ENCODE measurements at regions not wholly inside any gene's neighbourhood (a gene's known extent, or its start where the extent isn't known, plus 50 kb on each side); places are given as distances from the start of the nearest gene placed in this dataset.

DNA sequence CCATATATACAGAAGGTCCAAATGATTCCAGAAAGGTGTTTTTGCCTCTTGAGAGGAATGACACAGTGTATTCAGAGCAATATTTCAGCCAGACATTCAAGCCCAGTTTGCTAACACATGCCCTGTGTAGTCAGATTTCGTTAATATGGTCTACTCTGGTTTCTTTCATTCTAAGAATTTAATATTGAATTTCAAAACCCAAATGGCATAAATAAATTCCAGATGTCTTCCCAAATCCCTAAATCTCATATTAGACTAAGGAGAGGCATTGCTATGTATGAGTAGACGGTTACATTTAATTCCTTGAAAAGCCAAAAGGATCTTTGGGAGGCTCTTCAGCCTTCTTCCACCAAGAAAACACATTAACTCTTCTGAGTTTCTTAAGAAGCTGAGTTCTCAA, 66.3 kb upstream of the C1QTNF7 start:
- intact Hi-C loops (cut with DNase I) = no loop called here
- Histone ChIP-seq H3K36me3 (ENCODE audit: control insufficient read depth in 1 of 2, insufficient read depth in 2 of 2, low read length in 1 of 2) (peaks cover 0 to 4% of the 10 kb centered on the region in 2 donors), H3K27me3 (ENCODE audit: control insufficient read depth in 1 of 2, insufficient read depth in 2 of 2, low read length in 1 of 2) (no peaks in the 10 kb centered on the region), H3K4me3 (ENCODE audit: low read length in 2 of 2) (no peak overlapping the region), H3K4me1 (ENCODE audit: control insufficient read depth in 1 of 2, insufficient read depth in 2 of 2, low read length in 2 of 2) (peaks cover 1 to 6% of the 10 kb centered on the region in 2 donors), H3K9me3 (ENCODE audit: control insufficient read depth, low read length) (no peaks in the 10 kb centered on the region), H3K27ac (ENCODE audit: low read depth in 1 of 2, low read length in 2 of 2) (no peak overlapping the region)
- ATAC-seq (ENCODE audit: low FRiP score) = no peak
- 98 to 99% methylated on average over 2 of the region's 2 CpGs for WGBS, 2 donors
- no peak for DNase-seq

DNA sequence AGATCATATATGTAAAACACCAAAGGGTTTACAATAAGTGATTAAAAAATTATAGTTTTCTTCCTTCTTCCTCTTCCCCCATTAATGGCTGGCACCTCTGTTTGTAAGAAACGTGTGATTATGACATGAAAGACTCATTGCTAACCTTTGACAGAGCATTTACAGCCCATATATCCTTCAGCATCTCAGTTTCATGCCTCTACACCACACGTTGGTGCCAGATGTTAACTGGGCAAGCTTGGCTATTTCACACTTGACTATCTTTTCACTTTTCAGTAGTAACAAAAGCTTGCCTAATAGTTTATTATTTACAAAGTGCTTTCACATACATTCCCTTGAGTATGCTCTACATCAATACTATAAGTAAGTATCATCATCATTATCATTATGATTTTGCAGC, 65.3 kb upstream of the C1QTNF7 start:
- DNase-seq = no peak
- WGBS, 2 donors = 77 to 81% methylated on average over 2 of the region's 2 CpGs
- H3K4me1 ChIP-seq (ENCODE audit: control insufficient read depth in 1 of 2, insufficient read depth in 2 of 2, low read length in 2 of 2) = peaks cover 3 to 6% of the 10 kb centered on the region in 2 donors
- H3K36me3 ChIP-seq (ENCODE audit: control insufficient read depth in 1 of 2, insufficient read depth in 2 of 2, low read length in 1 of 2) = peaks cover 0 to 4% of the 10 kb centered on the region in 2 donors
- ATAC-seq (ENCODE audit: low FRiP score) = no peak
- intact Hi-C loops (cut with DNase I) = no loop called here
- no peak overlapping the region for H3K27ac ChIP-seq (ENCODE audit: low read depth in 1 of 2, low read length in 2 of 2)
- no peaks in the 10 kb centered on the region for H3K9me3 ChIP-seq (ENCODE audit: control insufficient read depth, low read length)
- no peak overlapping the region for H3K4me3 ChIP-seq (ENCODE audit: low read length in 2 of 2)
- no peaks in the 10 kb centered on the region for H3K27me3 ChIP-seq (ENCODE audit: control insufficient read depth in 1 of 2, insufficient read depth in 2 of 2, low read length in 1 of 2)

DNA sequence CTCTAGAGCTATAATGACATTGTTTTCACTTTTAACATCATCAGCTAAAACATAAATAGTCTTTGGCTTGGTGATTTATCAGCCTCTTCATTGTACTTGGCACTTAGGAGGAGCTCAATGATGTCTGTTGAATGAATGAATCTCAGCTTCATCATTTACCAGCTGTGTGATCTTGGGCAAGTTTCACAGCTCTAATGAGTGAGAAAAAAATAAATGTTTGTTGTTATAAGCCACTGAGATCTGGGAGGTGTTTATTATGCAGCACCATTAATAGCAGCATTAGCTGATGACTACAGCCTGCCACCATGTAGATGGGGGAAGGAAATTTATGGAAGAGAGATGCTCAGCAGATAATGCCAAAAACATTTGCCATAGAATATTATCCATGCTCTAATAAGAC, 63.6 kb upstream of the C1QTNF7 start:
- no peaks in the 10 kb centered on the region for H3K9me3 ChIP-seq (ENCODE audit: control insufficient read depth, low read length)
- no peak overlapping the region for H3K4me3 ChIP-seq (ENCODE audit: low read length in 2 of 2)
- ATAC-seq (ENCODE audit: low FRiP score) (no peak), DNase-seq (no peak)
- peaks cover 3 to 4% of the 10 kb centered on the region in 2 donors for H3K4me1 ChIP-seq (ENCODE audit: control insufficient read depth in 1 of 2, insufficient read depth in 2 of 2, low read length in 2 of 2)
- H3K27ac ChIP-seq (ENCODE audit: low read depth in 1 of 2, low read length in 2 of 2) = no peak overlapping the region
- peaks cover 0 to 4% of the 10 kb centered on the region in 2 donors for H3K36me3 ChIP-seq (ENCODE audit: control insufficient read depth in 1 of 2, insufficient read depth in 2 of 2, low read length in 1 of 2)
- intact Hi-C loops (cut with DNase I) = no loop called here
- no peaks in the 10 kb centered on the region for H3K27me3 ChIP-seq (ENCODE audit: control insufficient read depth in 1 of 2, insufficient read depth in 2 of 2, low read length in 1 of 2)

DNA sequence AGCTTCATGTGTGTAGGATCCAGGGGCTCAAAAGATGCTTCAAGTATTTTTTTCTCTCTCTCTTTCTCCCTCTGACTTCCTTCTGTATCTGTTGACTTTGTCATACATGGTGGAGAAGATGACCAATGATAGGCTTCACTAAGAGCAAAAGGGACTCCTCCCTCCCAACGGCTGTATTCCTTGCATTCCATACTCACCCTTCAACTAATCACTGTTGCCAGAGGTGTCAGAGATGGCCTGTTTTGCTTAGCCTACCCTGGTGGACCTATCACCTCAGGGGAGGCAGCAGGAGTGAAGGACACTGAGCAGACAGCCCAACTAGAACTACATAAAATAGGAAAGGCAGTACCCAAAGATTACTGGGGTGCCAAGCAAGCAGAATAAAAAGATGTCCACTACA, 62.2 kb upstream of the C1QTNF7 start:
- DNase-seq (no peak), ATAC-seq (ENCODE audit: low FRiP score) (no peak)
- Histone ChIP-seq H3K27ac (ENCODE audit: low read depth in 1 of 2, low read length in 2 of 2) (no peak overlapping the region), H3K27me3 (ENCODE audit: control insufficient read depth in 1 of 2, insufficient read depth in 2 of 2, low read length in 1 of 2) (no peaks in the 10 kb centered on the region), H3K36me3 (ENCODE audit: control insufficient read depth in 1 of 2, insufficient read depth in 2 of 2, low read length in 1 of 2) (peaks cover 0 to 2% of the 10 kb centered on the region in 2 donors), H3K4me3 (ENCODE audit: low read length in 2 of 2) (no peak overlapping the region), H3K4me1 (ENCODE audit: control insufficient read depth in 1 of 2, insufficient read depth in 2 of 2, low read length in 2 of 2) (peaks cover 1 to 6% of the 10 kb centered on the region in 2 donors), H3K9me3 (ENCODE audit: control insufficient read depth, low read length) (no peaks in the 10 kb centered on the region)
- intact Hi-C loops (cut with DNase I) = no loop called here
- 39 to 46% methylated on average over 1 of the region's 1 CpG for WGBS, 2 donors

DNA sequence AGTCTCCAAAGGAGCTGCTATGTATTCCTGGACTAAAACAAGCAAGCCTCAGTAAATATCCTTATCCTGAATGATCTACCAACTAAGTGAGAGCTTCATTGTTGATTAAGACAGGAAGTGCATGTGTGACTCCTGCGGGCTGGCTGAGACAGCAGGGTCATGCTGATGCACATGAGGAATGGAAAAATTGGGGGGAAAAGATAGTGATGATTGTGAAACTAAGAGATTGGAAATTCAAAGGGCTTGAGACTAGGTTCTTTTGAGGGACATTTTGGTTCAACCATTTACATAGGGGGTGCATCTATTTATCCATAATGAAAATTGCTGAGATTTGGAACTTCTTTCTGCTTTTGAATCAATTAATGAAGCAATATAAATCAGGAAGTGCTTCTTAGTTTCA, 61.1 kb upstream of the C1QTNF7 start:
- DNase-seq (no peak), ATAC-seq (ENCODE audit: low FRiP score) (no peak)
- Histone ChIP-seq H3K27ac (ENCODE audit: low read depth in 1 of 2, low read length in 2 of 2) (peak overlapping the region in 1 of 2 donors; percentile 44), H3K36me3 (ENCODE audit: control insufficient read depth in 1 of 2, insufficient read depth in 2 of 2, low read length in 1 of 2) (peaks cover 2% of the 10 kb centered on the region in 2 donors), H3K9me3 (ENCODE audit: control insufficient read depth, low read length) (no peaks in the 10 kb centered on the region), H3K27me3 (ENCODE audit: control insufficient read depth in 1 of 2, insufficient read depth in 2 of 2, low read length in 1 of 2) (no peaks in the 10 kb centered on the region), H3K4me1 (ENCODE audit: control insufficient read depth in 1 of 2, insufficient read depth in 2 of 2, low read length in 2 of 2) (peaks cover 5 to 6% of the 10 kb centered on the region in 2 donors), H3K4me3 (ENCODE audit: low read length in 2 of 2) (no peak overlapping the region)
- intact Hi-C loops (cut with DNase I) = no loop called here
- 71 to 78% methylated on average over 1 of the region's 1 CpG for WGBS, 2 donors

DNA sequence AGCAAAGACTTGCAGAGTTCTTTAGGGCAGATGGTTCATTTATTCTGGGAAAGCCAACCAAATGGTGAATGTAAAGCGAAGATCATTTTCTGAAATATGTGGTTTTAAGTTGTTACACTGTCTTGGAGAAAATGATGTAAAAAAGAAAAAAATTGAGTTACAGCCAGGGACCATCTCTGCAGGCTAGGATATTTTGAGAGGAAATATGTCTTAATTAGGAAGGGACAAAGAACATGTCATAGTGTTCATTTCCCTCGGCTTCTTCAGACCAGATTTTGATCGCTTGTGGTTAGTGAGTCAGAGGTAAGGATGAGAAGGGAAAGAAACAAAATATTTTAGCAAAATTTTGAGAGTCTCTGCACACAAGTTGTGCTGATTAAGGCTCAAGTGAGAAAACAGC, 59.0 kb upstream of the C1QTNF7 start:
- no peak overlapping the region for H3K27ac ChIP-seq (ENCODE audit: low read depth in 1 of 2, low read length in 2 of 2)
- peaks cover 2 to 4% of the 10 kb centered on the region in 2 donors for H3K36me3 ChIP-seq (ENCODE audit: control insufficient read depth in 1 of 2, insufficient read depth in 2 of 2, low read length in 1 of 2)
- no peak overlapping the region for H3K4me3 ChIP-seq (ENCODE audit: low read length in 2 of 2)
- H3K4me1 ChIP-seq (ENCODE audit: control insufficient read depth in 1 of 2, insufficient read depth in 2 of 2, low read length in 2 of 2) = peaks cover 5 to 6% of the 10 kb centered on the region in 2 donors
- intact Hi-C loops (cut with DNase I) = no loop called here
- H3K9me3 ChIP-seq (ENCODE audit: control insufficient read depth, low read length) = no peaks in the 10 kb centered on the region
- DNase-seq (no peak), ATAC-seq (ENCODE audit: low FRiP score) (no peak)
- 68 to 72% methylated on average over 3 of the region's 3 CpGs for WGBS, 2 donors
- H3K27me3 ChIP-seq (ENCODE audit: control insufficient read depth in 1 of 2, insufficient read depth in 2 of 2, low read length in 1 of 2) = no peaks in the 10 kb centered on the region

DNA sequence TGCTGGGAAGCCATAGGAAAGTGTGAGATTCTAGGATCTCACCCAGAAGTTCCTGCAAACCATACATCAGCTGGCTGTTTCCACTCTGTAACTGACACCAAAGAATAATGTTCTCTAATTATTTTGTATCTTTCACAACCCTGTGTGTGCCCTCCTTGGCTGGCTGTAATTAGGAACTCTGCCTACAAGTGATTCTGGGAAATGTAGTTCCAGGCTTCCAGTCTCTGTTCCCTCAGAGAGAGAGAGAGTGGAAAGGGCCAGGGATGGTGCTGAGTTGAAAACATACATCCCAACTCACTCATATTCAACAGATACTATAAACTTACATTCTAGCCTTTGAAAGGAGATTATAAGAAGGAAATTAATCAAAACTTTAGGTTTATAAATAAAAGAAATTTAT, 57.5 kb upstream of the C1QTNF7 start:
- Histone ChIP-seq H3K36me3 (ENCODE audit: control insufficient read depth in 1 of 2, insufficient read depth in 2 of 2, low read length in 1 of 2) (peaks cover 2 to 4% of the 10 kb centered on the region in 2 donors), H3K9me3 (ENCODE audit: control insufficient read depth, low read length) (no peaks in the 10 kb centered on the region), H3K4me3 (ENCODE audit: low read length in 2 of 2) (no peak overlapping the region), H3K4me1 (ENCODE audit: control insufficient read depth in 1 of 2, insufficient read depth in 2 of 2, low read length in 2 of 2) (peaks cover 5 to 6% of the 10 kb centered on the region in 2 donors), H3K27ac (ENCODE audit: low read depth in 1 of 2, low read length in 2 of 2) (peak overlapping the region in 1 of 2 donors; percentile 54), H3K27me3 (ENCODE audit: control insufficient read depth in 1 of 2, insufficient read depth in 2 of 2, low read length in 1 of 2) (no peaks in the 10 kb centered on the region)
- intact Hi-C loops (cut with DNase I) = no loop called here
- no peak for DNase-seq
- no peak for ATAC-seq (ENCODE audit: low FRiP score)

DNA sequence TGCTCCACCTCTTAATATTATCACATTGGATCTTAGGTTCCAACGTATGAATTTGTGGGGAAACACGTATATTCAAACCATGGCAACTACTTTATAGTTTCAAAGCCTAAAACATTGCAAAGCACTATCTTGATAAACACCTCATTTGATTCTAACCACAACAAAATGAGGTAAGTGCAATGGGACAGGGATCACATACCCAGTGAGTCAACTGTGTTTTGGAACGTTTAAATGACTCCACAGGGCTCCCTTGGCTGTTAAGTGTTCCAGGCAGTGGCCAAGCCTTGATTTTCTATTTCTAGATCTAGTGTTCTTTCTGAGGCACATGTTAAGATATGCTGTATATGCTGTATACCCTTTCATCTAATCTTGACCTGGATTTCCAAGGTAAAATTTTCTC, 54.5 kb upstream of the C1QTNF7 start:
- peak overlapping the region in 1 of 2 donors; percentile 67 for H3K27ac ChIP-seq (ENCODE audit: low read depth in 1 of 2, low read length in 2 of 2)
- WGBS, 2 donors = 63 to 64% methylated on average over 3 of the region's 3 CpGs
- H3K27me3 ChIP-seq (ENCODE audit: control insufficient read depth in 1 of 2, insufficient read depth in 2 of 2, low read length in 1 of 2) = no peaks in the 10 kb centered on the region
- no peak overlapping the region for H3K4me3 ChIP-seq (ENCODE audit: low read length in 2 of 2)
- no peak for DNase-seq
- peaks cover 0 to 4% of the 10 kb centered on the region in 2 donors for H3K36me3 ChIP-seq (ENCODE audit: control insufficient read depth in 1 of 2, insufficient read depth in 2 of 2, low read length in 1 of 2)
- peaks cover 5 to 13% of the 10 kb centered on the region in 2 donors for H3K4me1 ChIP-seq (ENCODE audit: control insufficient read depth in 1 of 2, insufficient read depth in 2 of 2, low read length in 2 of 2)
- intact Hi-C loops (cut with DNase I) = no loop called here
- H3K9me3 ChIP-seq (ENCODE audit: control insufficient read depth, low read length) = no peaks in the 10 kb centered on the region
- no peak for ATAC-seq (ENCODE audit: low FRiP score)

DNA sequence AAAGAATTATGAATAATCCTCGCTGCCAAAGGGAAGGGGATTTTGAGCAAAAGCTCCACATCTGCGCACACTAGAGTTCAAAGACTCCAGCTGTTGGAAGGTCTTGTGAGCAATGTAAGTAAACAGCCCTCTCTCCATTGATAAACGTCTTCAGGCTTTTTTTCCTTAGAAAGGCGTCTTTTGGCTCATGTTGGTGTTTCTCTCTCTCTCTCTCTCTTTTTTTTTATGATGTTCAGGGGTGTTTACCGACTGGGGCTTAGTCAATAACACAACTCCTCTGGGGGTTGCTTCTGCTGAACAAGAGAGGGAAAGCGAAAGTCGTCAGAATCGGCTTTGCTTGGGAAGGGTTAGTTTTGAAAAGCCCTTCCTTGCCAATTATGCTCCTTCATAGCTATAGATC, 53.2 kb upstream of the C1QTNF7 start:
- intact Hi-C loops (cut with DNase I) = no loop called here
- 79 to 82% methylated on average over 8 of the region's 8 CpGs for WGBS, 2 donors
- Histone ChIP-seq H3K4me1 (ENCODE audit: control insufficient read depth in 1 of 2, insufficient read depth in 2 of 2, low read length in 2 of 2) (peaks cover 5 to 13% of the 10 kb centered on the region in 2 donors), H3K27me3 (ENCODE audit: control insufficient read depth in 1 of 2, insufficient read depth in 2 of 2, low read length in 1 of 2) (no peaks in the 10 kb centered on the region), H3K27ac (ENCODE audit: low read depth in 1 of 2, low read length in 2 of 2) (no peak overlapping the region), H3K4me3 (ENCODE audit: low read length in 2 of 2) (no peak overlapping the region), H3K36me3 (ENCODE audit: control insufficient read depth in 1 of 2, insufficient read depth in 2 of 2, low read length in 1 of 2) (peaks cover 0 to 4% of the 10 kb centered on the region in 2 donors), H3K9me3 (ENCODE audit: control insufficient read depth, low read length) (no peaks in the 10 kb centered on the region)
- DNase-seq (no peak), ATAC-seq (ENCODE audit: low FRiP score) (peak; percentile 16)
